Stimulated activated memory B cell treated with anti-CD40 and anti-IgM and Interleukin-4, amounts not matched to agents 10 μg/mL and 1 μg/mL and 100 μg/mL, for 72 hours (primary cell): ENCODE measurements at regions not wholly inside any gene's neighbourhood (a gene's known extent, or its start where the extent isn't known, plus 50 kb on each side); places are given as distances from the start of the nearest gene placed in this dataset.
"Not testable (repeated sequence)": the region's sequence is repeated elsewhere in the genome, so short reads cannot be mapped to it uniquely, and the experiment has no call there.

Experiments
- ATAC-seq: fragments of 150-1000 bp; cut with Tn5 transposase; 2 replicates; pipeline ENCODE4 v1.10.0; 2021
- H3K27ac Mint-ChIP-seq: one replicate; pipeline ENCODE4 v1.8.0; 2022; ENCODE audit warnings: mild to moderate bottlenecking, mixed read lengths
- H3K27me3 Mint-ChIP-seq: one replicate; pipeline ENCODE4 v1.8.0; 2022; ENCODE audit warnings: mixed read lengths
- H3K36me3 Mint-ChIP-seq: one replicate; pipeline ENCODE4 v1.8.0; 2022; ENCODE audit warnings: mixed read lengths
- H3K4me1 Mint-ChIP-seq: one replicate; pipeline ENCODE4 v1.8.0; 2022; ENCODE audit warnings: mixed read lengths
- H3K4me3 Mint-ChIP-seq: one replicate; pipeline ENCODE4 v1.8.0; 2022; ENCODE audit warnings: mild to moderate bottlenecking, moderate library complexity, mixed read lengths
- H3K9me3 Mint-ChIP-seq: one replicate; pipeline ENCODE4 v1.8.0; 2022; ENCODE audit warnings: mixed read lengths

GRCh38 chrX:3788494-3789233 lies 75.2 kb upstream of the PRKX start:
- no peaks in the 10 kb centered on the region for H3K36me3 Mint-ChIP-seq
- no peaks in the 10 kb centered on the region for H3K4me1 Mint-ChIP-seq
- H3K27ac Mint-ChIP-seq: no peak overlapping the region
- no peaks in the 10 kb centered on the region for H3K9me3 Mint-ChIP-seq
- H3K27me3 Mint-ChIP-seq: peaks cover 10% of the 10 kb centered on the region
- no peak for ATAC-seq
- no peak overlapping the region for H3K4me3 Mint-ChIP-seq

GRCh38 chrX:3787856-3788255 lies 74.4 kb upstream of the PRKX start:
- Mint-ChIP-seq H3K36me3 (no peaks in the 10 kb centered on the region), H3K9me3 (no peaks in the 10 kb centered on the region), H3K27me3 (peaks cover 10% of the 10 kb centered on the region), H3K4me3 (no peak overlapping the region), H3K4me1 (no peaks in the 10 kb centered on the region), H3K27ac (no peak overlapping the region)
- ATAC-seq: no peak

GRCh38 chrX:3785822-3786221 lies 72.4 kb upstream of the PRKX start:
- H3K9me3 Mint-ChIP-seq, H3K4me1 Mint-ChIP-seq, H3K4me3 Mint-ChIP-seq, H3K36me3 Mint-ChIP-seq, ATAC-seq, H3K27me3 Mint-ChIP-seq, H3K27ac Mint-ChIP-seq: not testable (repeated sequence)

- Mint-ChIP-seq H3K4me3 (no peak overlapping the region), H3K9me3 (no peaks in the 10 kb centered on the region), H3K36me3 (no peaks in the 10 kb centered on the region), H3K27me3 (no peaks in the 10 kb centered on the region), H3K27ac (no peak overlapping the region), H3K4me1 (no peaks in the 10 kb centered on the region)
- no peak for ATAC-seq
Measured at GRCh38 chrX:3780564-3780963, 67.1 kb upstream of the PRKX start.

GRCh38 chrX:3779546-3779945 lies 66.1 kb upstream of the PRKX start:
- no peaks in the 10 kb centered on the region for H3K4me1 Mint-ChIP-seq
- no peaks in the 10 kb centered on the region for H3K9me3 Mint-ChIP-seq
- H3K4me3 Mint-ChIP-seq: no peak overlapping the region
- H3K27me3 Mint-ChIP-seq: no peaks in the 10 kb centered on the region
- no peak overlapping the region for H3K27ac Mint-ChIP-seq
- no peaks in the 10 kb centered on the region for H3K36me3 Mint-ChIP-seq
- no peak for ATAC-seq

- Mint-ChIP-seq H3K27me3 (peaks cover 8% of the 10 kb centered on the region), H3K4me3 (no peak overlapping the region), H3K9me3 (no peaks in the 10 kb centered on the region), H3K36me3 (no peaks in the 10 kb centered on the region), H3K4me1 (no peaks in the 10 kb centered on the region), H3K27ac (no peak overlapping the region)
- no peak for ATAC-seq
Measured at GRCh38 chrX:3777416-3777815, 64.0 kb upstream of the PRKX start.

- Mint-ChIP-seq H3K9me3 (no peaks in the 10 kb centered on the region), H3K27ac (no peak overlapping the region), H3K36me3 (no peaks in the 10 kb centered on the region), H3K4me1 (no peaks in the 10 kb centered on the region), H3K4me3 (no peak overlapping the region), H3K27me3 (peaks cover 8% of the 10 kb centered on the region)
- ATAC-seq: no peak
Measured at GRCh38 chrX:3771766-3772165, 58.3 kb upstream of the PRKX start.

GRCh38 chrX:3768881-3769280 lies 55.4 kb upstream of the PRKX start:
- ATAC-seq: no peak
- peaks cover 12% of the 10 kb centered on the region for H3K27me3 Mint-ChIP-seq
- H3K4me1 Mint-ChIP-seq: no peaks in the 10 kb centered on the region
- H3K4me3 Mint-ChIP-seq: no peak overlapping the region
- H3K9me3 Mint-ChIP-seq: peaks cover 5% of the 10 kb centered on the region
- no peaks in the 10 kb centered on the region for H3K36me3 Mint-ChIP-seq
- H3K27ac Mint-ChIP-seq: no peak overlapping the region
